GDM1 (cell line): ENCODE measurements at regions not wholly inside any gene's neighbourhood (a gene's known extent, or its start where the extent isn't known, plus 50 kb on each side); places are given as distances from the start of the nearest gene placed in this dataset.

Experiments used
- DNase-seq: peaks from one replicate; lab custom pipeline; 2025; lab: John Stamatoyannopoulos, UW

GRCh38 chr9:1962588-1963106 is 52.5 kb upstream of the SMARCA2 start:
- no peak for DNase-seq

- no peak for DNase-seq
Observed at GRCh38 chr9:1964093-1964492, 51.1 kb upstream of the SMARCA2 start.
